ENCODE measurements at regions not wholly inside any gene's neighbourhood (a gene's known extent, or its start where the extent isn't known, plus 50 kb on each side); places are given as distances from the start of the nearest gene placed in this dataset.

DNA sequence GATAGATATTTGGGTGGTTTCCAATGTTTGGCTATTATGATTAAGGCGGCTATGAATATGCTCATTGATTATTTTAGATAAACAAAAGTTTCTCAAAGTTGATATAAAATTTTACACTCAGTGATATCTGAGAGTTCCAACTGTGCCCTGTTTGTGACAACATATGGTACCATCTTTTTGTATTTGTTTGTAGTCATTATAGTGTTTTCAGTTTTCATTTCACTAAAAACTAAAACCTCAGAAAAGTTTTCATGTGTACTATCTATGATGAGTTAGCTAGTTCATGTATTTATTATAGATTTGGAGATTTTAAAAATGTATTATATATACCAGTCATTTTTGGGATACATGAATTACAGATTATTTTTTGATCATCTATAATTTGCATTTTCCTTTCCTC lies 1111.4 kb downstream of the CDH18 start:
- no peak for DNase-seq

- DNase-seq, result no peak
These were observed 1106.4 kb downstream of the CDH18 start for GRCh38 chr5:18881615-18882014.

DNA sequence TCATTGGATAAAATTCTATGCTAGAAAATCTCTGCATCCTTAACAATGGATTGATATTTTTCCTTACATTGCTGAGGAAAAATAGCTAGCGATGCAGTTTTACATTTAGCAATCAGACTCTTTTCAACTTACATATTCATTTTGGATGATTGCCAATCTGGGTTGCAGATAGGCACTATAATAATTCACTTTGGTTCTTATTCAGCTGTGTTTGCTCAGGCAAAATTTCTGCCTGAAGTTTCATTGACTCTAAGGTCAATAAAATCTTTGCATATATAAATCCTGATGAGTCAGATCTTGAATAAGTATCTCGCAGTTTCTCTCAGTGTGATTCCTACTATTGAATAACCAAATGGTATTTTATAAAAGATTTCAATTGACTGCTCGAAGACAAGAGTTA lies 1105.8 kb downstream of the CDH18 start:
- DNase-seq, result no peak

GRCh38 chr5:18888821-18889220 lies 1099.2 kb downstream of the CDH18 start:
- DNase-seq, result no peak

GRCh38 chr5:18900644-18901043 lies 1087.4 kb downstream of the CDH18 start:
- DNase-seq, result no peak

DNA sequence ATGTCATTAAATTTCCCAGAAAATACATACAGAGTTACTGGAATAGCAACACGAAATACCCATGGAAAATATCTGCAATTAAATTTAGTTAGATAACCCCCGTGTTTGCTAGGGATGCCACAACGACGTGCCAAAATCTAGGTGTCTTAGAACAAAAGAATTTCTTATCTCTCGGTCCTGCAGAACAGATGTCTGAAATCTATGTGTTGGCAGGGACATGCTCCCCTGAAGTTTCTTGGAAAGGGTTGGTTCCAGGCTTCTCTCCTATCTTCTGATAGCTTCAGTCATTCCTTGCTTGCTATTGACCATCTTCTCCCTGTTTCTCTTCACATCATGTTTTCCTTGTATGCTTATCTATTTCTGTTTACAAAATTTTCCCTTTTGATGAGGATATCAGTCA lies 1067.0 kb downstream of the CDH18 start:
- no peak for DNase-seq

DNA sequence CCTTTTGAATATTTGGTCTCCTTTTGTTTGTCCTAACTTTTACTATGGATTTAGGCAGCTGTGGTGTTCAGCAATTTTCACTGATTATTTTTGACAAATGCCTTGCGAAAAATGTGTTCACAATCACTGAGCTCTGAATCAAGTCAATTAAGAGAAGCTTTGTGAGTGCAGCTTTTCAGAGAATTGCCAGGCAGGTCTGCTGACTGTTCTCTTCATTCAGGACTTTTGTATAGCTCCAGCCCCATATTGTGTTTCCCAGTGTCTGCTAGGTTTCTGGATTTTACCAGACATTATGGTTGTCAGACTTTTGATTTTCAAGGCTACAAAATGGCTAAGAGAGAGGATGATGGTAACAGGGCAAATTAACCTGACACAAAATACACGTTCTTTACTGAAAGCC lies 1055.9 kb downstream of the CDH18 start:
- DNase-seq, result no peak

- DNase-seq, result no peak
These were observed 1043.2 kb downstream of the CDH18 start for GRCh38 chr5:18944771-18945170.

DNA sequence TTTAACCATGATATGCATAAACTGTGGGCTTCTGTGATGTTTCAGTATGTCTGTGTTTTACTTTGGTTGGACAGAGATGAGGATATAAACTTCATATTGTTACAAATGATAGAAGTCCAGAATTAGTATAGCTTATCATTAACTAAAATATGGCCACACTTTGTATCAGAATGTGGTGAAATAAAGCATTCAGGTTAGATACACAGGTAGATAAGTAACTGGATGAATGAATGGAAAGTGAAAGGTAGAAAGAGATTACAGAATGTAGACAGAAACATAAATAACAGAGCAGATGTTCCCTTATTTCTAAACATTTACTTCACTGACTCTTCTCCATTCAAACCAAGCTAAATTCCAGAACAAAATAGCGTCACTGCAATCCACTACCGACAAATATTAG lies 1033.8 kb downstream of the CDH18 start:
- no peak for DNase-seq

DNA sequence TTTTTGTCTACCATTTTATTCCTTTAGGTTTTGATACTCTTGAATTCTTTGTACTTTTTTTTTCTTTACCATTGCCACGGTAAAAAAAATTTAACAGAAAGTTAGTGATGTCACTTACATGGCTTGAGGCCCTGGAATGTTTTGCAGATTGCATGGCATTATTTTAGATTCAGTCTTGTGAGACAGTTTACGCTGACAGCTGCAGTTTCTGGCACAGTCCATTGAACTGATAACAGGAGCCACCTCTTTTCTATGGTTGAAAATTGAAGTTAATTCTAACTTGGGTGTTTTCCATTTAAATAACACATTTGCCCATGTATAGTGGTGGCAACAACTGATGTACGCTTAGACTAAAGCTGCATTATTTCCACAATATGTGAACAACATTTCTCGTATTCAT lies 1028.5 kb downstream of the CDH18 start:
- DNase-seq, result no peak

- DNase-seq, result no peak
These were observed 1026.8 kb downstream of the CDH18 start for GRCh38 chr5:18961234-18961633.

DNA sequence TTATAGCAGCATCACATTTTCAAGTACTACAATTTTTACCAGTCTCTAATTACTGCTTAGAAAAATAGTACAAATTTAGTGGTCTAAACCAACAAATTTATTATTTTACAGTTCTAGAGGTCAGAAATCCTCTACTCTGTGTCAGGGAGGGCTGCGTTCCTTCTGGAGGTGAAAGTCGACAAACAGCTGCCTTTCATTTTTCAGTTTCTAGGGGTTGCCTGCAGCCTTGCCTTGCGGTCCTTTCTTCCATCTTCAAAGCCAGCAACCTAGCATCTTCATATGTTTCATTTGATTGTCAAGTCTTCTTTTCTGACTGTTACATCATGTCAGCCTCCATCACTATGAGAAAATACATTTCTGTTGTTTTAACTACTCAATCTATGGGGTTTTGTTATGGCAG lies 1022.1 kb downstream of the CDH18 start:
- no peak for DNase-seq

DNA sequence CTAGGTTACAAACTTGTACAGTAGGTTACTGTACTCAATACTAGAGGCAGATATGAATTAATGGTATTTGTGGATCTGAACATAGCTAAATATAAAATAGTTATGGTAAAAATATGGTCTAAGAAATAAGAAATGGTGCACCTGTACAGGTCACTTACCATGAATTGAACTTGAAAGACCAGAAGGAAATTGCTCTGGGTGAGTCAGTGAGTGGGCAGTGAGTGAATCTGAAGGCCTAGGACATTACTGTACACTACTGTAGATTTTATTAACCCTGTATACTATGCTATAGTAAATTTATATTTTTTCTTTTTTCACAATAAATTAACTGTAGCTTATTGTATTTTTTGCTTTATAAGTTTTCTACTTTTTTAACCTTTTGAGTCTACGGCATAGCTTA lies 1020.4 kb downstream of the CDH18 start:
- DNase-seq, result no peak

DNA sequence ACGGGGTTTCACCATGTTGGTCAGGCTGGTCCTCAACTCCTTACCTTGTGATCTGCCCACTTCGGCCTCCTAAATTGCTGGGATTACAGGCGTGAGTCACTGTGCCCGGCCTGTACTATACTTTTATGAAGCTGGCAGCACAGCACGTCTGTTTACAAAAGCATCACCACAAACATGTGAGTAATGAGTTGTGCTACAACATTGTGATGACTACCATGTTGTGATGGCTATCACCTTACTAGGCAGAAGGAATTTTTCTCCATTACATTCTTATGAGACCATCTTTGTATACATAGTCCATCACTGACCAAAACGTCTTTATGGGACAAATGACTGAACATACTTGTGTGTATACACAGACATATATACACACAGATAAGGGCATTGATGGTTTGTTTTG lies 1019.0 kb downstream of the CDH18 start:
- DNase-seq, result no peak

- no peak for DNase-seq
These were observed 1018.0 kb downstream of the CDH18 start for GRCh38 chr5:18970000-18970399.

- DNase-seq, result no peak
These were observed 1015.8 kb downstream of the CDH18 start for GRCh38 chr5:18972177-18972576.

DNA sequence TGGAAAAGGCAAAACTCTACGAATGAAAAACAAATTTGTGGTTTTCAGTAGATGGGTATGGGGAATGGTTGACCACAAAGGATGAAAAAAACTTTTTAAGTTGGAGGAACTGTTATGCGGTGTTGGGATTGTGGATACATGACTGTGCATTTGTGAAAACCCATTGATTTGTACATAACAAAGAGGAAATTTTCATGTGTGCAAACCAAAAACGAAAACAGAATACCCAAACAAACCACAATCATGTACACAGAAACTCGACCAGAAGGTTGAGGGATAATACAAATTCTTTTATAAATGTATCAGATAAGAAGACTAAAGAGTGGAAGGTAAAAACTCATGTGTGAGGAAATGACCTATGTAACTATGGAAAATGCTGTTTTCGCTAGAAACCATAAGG lies 1012.4 kb downstream of the CDH18 start:
- no peak for DNase-seq

DNA sequence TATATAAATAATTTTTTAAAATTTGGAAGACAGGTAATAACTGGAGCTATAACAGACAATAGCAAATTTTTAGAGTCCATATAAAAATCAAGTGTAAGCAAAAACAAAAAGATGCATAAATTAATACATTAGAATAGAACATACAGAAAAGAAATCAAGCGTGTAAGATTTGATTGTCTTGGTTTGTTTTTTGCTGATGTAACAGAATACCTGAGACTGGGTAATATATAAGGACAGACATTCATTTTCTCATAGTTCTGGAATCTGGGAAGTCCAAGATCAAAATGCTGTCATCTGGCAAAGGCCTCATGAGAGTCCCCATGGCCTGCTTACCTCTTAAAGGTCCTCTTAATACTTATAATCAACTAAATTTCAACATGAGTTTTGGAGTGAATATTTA lies 1010.1 kb downstream of the CDH18 start:
- no peak for DNase-seq

DNA sequence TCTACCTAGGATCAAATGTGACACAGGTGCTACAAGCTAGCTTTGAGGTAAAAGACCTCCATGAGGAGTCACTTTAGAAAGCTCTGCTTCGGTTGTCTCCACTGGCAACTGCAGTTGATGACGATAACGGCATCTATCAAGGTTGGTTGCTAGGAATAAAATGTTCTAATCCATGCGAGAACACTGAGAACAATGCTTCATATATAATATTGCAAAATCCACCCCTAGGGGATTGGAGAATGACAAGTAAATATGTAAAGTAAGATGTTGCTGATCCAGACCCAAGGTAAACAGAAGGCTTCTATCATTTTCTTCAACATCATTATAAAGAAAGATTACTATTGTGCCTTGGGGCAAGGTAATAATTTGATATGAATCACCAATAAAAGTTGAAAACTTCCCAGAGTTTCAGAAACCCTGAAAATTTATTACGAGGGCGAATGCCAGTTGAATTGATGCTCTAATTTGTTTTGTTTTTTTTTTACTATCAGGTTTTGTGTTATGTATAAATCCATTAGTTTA lies 1003.4 kb downstream of the CDH18 start:
- DNase-seq, result no peak

GRCh38 chr5:18985171-18985758 lies 1002.7 kb downstream of the CDH18 start:
- no peak for DNase-seq

DNA sequence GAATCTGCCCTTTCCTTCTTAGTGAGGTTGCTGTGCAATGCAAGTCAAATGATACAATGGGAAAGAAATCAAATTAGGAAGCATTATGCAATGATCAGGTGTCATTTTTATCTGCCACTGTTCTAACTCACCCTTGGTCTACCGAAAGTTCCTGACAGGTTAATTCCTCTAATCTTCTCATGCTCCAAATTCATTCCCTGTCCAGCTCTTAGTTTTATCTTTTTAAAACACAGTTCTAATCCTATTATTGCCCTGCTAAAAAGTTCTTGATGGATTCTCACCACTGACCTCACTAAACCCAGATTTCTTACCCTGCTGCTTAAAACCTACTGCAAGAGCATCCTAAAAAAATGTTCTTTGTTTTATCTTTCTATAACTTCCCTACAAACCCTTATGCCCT lies 1000.9 kb downstream of the CDH18 start:
- no peak for DNase-seq

DNA sequence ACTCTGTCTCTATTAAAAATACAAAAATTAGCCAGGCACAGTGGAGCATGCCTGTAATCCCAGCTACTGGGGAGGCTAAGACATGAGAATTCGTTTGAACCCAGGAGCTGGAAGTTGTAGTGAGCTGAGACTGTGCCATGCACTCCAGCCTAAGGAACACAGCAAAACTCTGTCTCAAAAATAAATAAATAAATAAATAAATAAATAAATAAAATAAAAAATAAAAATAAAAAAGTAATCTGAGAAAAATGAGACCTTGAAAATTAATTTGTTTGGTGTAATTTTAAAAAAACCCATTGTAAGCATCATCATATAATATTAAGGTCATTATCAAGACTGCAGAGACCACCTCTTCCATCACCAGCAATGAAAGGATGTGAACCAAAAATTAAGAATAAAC lies 997.1 kb downstream of the CDH18 start:
- DNase-seq, result no peak

DNA sequence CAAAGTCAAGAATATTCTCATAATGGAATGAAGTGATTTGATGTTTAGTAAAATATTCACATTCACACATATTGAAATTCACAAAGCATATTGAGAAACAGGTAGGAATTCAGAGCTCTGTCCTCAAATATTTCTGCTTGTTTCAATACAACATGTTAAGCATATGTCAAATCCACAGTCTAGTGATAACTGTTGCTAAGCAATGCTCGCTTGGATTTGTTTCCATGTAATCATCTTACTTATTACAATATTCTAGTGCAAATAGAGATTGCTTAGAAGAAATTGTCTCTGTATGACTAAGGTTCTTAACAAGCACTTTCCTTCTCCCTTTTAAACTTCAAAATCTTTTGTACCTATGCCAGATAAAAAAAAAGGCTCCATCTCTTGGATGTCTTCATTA lies 995.7 kb downstream of the CDH18 start:
- no peak for DNase-seq

DNA sequence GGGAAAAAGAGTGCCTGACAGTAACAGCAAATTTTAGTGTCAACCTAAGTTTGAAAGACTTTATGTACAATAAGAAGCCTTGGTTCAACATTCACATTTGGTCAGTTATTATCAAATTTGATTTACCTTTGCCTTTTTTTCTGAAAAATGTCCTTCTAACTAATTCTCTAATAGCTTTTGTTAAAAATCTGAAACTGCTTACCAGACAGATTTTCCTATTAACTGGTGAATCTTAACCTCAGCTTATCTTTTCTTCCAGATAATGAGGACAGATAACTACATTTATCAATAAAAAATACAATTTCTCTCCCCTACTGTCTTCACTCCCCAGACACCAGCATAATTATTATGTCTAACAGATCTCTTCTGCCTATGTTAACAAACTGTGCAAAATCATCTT lies 988.5 kb downstream of the CDH18 start:
- no peak for DNase-seq

DNA sequence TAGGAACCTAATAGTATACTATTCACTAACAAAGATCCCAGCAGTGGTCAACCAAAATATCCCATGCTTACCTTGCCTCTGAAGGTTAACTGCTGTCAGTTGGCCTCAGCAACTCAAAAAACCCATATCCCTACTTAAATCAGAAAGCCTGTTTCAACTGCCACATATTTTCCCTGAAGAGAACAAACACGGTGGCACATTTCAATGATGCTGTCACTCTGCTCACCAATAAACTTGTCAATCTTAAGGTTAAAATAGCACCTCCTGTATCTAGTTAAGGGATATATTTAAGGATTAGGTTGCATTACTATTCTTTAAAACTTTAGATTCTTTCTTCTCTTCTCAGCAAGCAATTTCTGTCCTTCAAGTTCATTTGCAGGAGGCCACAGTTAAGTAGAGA lies 986.9 kb downstream of the CDH18 start:
- no peak for DNase-seq

- DNase-seq, result no peak
These were observed 986.5 kb downstream of the CDH18 start for GRCh38 chr5:19001539-19001938.
